ENCODE measurements at regions not wholly inside any gene's neighbourhood (a gene's known extent, or its start where the extent isn't known, plus 50 kb on each side); places are given as distances from the start of the nearest gene placed in this dataset.
"Not testable (repeated sequence)": the region's sequence is repeated elsewhere in the genome, so short reads cannot be mapped to it uniquely, and the experiment has no call there.

DNA sequence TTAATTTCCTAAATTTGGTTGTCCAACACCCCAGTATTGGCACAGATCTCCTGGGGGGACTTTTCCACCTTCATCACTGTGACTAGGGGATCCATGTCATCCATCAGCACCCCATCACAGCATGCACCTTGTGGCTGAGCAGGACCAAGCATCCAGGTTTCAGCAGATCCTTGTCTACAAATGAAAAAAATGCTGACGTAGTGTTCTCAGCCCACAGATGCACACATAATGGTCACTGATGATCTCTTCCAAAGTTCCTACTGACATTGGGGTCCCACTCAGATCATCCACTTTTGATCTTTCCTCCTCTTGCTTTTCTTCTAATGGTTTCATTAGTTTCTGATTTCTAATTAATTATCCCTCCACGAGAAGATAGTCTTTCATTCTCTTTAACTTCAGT, 373.1 kb downstream of the TBX15 start:
- intact Hi-C loops (cut with DNase I), result no loop called here
- DNase-seq, result no peak
- no peak for ATAC-seq (ENCODE audit: poor library complexity)

DNA sequence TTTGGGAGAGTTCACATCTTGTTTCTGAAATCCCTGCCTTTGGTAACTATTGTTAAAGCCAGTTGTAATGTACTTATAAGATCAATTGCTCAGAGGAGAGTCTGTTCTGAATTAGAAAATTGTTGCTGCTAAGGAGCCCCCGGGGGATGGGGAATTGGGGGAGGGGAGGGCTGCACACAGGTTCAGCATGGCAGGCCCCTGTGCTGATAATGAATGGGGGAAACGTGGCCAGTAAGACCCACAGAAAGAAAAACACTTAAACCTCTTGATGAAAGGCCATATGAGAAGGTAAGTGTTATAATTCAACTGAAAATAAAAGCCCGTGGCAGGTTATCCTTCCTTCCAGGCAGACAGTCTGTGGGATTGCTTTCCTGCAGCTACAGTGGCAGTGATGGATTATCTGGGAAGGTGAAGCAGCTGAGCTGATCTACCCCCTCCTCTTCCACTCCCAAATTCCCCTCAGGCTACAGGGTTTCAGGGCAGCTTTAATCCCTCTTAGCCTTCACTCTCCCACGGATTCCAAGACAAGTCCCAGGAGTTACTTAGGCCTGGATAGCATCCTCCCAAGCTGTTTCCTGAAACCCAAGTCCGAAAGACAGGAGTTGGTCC, 398.8 kb downstream of the TBX15 start:
- DNase-seq, result no peak
- no peak for ATAC-seq (ENCODE audit: poor library complexity)
- intact Hi-C loops (cut with DNase I), result no loop called here

DNA sequence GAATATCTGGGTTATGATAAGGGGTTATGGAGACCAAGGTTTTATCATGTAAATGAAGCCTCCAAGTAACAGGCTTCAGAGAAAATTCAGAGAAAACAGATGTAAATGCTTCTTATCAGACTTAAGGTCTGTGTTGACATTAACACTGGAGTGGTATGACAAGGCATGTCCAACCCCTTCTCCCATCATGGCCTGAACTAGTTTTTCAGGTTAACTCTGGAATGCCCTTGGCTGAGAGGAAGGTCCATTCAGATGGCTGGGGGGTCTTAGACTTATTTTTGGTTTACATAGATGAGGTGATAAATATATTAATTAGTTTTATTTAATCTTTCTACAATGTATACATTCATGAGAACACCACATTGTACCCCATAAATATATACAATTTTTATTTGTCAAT, 399.6 kb downstream of the TBX15 start:
- ATAC-seq (ENCODE audit: poor library complexity), result no peak
- no peak for DNase-seq
- intact Hi-C loops (cut with DNase I), result no loop called here

DNA sequence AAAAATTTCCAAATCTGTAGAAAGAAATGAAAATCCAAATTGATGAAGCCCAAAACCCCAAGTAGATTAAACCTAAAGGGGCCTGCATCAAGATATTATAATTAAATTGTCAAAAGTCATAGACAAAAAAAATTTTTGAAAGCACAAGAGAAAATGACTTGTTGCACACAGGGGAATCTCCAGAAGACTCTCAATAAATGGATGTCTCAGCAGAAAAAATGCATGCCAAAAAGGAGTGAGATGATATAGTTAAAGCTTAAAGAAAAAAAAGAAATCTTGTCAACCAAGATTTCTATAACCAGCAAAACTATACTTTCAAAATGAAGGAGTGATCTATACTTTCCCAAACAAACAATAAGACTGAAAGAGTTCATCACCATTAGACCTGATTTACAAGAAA, 393.2 kb upstream of the SPAG17 start:
- ATAC-seq (ENCODE audit: poor library complexity) (no peak), DNase-seq (no peak)
- intact Hi-C loops (cut with DNase I), result no loop called here

DNA sequence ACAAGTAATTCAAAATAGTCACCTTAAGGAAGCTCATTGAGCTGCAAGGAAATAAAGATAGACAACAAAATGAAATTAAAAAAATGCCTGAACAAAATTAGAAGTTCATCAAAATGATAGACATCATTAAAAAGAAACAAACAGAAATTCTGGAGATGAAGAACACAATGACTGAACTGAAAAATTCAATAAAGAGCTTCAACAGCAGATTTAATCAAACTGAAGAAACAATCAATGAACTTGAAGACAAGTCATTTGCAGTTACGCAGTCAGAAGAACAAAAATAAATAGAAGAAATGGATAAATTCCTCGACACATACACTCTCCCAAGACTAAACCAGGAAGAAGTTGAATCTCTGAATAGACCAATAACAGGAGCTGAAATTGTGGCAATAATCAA, 390.0 kb upstream of the SPAG17 start:
- intact Hi-C loops (cut with DNase I), result no loop called here
- DNase-seq (no peak), ATAC-seq (ENCODE audit: poor library complexity) (no peak)

DNA sequence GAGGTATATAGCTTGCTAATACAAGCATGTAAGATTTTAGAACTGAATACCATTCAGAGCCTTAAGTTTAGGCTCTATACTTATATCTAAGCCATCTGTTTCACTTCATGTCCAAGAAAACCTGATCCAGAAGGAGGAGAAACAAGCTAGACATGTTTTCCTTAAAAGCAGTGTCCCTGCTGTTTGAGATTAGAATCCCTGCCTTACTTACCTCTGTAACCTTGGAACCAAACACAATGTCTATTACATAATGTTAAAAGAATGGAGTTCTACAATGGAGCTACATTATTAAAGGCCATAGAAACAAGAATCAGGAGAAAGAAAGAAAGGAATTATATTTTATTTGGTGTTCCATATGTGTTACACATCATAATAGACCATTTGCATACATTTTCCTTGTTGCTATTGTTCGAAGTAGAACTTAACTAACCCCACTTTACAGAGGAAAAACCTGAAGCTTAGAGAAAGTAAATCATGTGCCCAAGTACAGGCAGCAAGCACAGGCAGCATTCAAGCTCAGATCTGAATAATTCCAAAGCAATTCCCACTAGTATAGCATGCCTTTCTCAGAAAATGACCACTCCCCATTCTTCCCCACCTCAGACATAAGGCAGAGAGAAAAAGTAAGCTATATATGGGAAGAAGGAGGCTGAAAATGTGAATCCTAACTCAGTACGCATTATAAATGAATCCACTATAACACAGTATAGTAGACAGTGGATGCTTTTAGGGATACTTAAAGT, 380.1 kb upstream of the SPAG17 start:
- DNase-seq, result no peak
- no peak for ATAC-seq (ENCODE audit: poor library complexity)
- intact Hi-C loops (cut with DNase I), result no loop called here

DNA sequence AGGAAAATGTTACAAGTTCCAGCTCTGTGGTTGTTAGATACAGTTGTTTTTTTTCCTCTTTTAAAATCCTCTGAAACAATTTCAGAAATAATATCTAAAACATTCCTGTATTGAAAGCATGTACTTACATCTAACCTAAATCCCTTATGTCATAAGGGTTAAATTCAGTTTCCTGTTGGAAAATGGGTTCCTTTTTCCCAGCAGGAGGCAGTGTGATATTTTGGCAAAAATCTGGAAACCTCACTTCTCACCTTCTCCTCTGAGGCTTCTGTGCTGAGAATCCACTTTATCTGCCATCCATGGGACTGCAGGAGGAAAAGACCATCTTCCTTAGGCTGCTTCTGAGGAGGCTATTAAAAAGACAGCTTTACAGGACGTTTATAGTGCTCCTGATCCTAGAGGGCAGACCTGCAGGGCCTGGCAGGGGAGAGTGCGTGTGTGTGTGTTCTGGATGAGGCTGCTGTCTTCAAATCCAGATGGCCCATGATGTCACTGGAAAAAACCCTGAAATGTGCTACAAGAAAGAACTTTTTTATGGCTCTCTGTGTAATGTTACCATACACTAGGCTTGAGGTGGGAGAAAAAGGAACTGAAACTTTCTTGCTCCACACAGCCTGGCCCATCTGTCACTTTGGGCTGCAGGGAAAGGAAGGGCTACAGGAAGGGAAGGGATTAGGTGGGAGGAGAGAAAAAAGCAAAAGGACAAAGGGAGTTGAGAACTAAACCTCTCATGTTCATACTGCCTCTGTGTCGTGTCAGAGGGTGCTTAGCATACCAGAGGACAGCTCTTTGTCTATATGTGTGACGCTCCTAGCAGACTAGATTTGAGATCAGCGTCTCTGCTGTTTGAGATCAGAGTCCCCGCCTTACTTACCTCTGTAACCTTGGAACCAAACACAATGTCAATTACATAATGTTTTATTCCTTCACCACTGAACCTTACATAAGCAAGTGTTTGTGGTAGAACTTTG, 379.2 kb upstream of the SPAG17 start:
- intact Hi-C loops (cut with DNase I), result no loop called here
- ATAC-seq (ENCODE audit: poor library complexity) (peak; percentile 56), DNase-seq (no peak)

DNA sequence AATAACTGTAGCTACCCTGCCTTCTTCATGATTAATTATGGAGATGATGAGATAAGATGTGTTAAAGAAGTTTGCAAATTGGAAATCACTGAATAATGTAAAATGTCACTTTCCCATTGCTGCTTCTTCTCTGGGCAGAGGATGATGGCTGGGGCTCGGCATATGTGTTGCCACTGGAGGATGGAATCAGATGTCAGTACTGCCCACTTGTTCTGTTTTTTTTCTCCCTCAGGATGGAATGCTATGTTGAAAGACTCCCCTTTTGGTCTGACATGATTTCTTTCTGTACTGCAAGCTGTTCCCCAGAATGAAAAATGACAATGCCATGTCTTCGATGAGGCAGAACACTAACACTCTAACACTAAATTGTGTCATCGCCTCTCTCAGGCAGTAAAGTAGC, 373.9 kb upstream of the SPAG17 start:
- intact Hi-C loops (cut with DNase I), result no loop called here
- ATAC-seq (ENCODE audit: poor library complexity), result no peak
- no peak for DNase-seq

DNA sequence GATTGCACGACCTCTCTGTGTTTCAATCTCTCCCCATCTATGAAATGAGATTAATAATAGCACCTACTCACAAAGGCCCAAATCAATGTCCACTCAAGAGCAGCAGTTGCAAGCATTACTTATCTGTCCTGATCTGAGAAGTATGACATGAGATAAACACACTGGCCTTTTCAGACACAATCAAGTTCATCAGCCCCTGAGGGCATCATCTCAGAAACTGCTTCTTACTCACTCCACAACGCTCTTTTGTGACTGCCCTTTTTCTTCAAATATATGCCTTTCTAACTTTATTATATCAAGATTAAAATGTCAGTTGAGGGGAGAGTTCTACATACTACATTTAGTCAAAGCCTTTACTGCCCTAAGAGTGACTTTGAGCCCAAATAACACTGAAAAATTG, 371.9 kb upstream of the SPAG17 start:
- ATAC-seq (ENCODE audit: poor library complexity) (no peak), DNase-seq (no peak)
- intact Hi-C loops (cut with DNase I), result no loop called here

DNA sequence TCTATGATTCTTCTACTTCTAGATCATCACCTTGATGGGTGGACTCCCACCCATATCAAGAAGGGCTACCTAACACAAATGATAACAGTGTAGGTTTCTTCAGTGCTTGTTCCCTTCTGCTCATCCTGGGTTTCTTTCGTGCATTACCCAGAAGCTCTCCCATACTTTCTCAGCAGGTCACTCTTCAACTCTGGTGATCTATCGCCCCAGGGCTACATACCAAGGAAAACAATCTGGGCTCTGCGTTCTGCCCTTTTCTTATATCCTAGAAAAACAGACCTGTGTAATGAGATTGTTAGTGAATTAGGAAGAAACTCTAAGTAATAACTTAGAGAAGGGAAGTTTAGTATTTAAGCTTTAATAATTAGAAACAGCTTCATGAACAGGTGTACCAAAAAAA, 370.6 kb upstream of the SPAG17 start:
- intact Hi-C loops (cut with DNase I), result no loop called here
- DNase-seq (no peak), ATAC-seq (ENCODE audit: poor library complexity) (no peak)

DNA sequence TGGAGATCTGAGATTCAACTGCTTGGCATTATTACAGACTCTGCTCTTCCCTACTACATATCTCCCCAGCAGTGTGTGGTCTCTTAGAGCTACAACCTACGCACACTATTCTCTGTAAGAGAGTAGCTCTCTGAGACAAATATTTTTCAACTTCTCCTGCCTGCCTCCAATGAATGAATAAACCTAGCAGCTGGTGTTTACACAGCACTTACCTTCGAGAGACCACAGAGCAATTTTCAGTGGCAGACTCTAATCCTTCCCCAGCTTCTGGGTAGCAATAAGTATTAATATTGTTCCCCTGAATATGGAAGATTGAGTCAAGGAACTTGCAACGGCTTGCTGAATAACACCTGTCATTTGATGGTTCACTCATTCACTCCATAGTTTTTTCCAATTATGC, 350.9 kb upstream of the SPAG17 start:
- ATAC-seq (ENCODE audit: poor library complexity) (no peak), DNase-seq (no peak)
- intact Hi-C loops (cut with DNase I), result no loop called here

DNA sequence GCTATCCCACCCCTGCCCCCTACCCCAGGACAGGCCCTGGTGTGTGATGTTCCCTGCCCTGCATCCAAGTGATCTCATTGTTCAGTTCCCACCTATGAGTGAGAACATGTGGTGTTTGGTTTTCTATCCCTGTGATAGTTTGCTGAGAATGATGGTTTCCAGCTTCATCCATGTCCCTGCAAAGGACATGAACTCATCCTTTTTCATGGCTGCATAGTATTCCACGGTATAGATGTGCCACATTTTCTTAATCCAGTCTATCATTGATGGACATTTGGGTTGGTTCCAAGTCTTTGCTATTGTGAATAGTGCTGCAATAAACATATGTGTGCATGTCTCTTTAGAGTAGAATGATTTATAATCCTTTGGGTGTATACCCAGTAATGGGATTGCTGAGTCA, 326.9 kb upstream of the SPAG17 start:
- ATAC-seq (ENCODE audit: poor library complexity); DNase-seq; intact Hi-C loops (cut with DNase I): not testable (repeated sequence)

DNA sequence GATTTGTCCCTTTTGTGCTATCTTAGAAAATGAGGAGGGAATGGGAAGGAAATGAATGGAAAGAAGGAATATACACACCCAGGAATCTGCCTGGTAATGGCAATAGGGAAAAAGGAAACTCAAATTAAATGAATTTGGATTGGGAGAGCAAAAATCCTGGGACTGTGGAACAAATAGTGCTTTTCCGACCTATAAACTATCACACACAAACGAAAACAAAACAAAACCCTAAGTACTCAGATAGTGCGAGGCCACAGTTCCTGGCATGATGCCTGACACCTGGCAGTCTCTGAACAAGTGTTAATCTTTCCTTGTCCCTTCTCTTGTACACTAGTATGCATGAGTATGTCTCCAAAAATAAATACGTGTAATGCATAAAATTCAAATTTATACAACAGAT, 319.8 kb upstream of the SPAG17 start:
- ATAC-seq (ENCODE audit: poor library complexity) (peak; percentile 92), DNase-seq (peak; percentile 59)

DNA sequence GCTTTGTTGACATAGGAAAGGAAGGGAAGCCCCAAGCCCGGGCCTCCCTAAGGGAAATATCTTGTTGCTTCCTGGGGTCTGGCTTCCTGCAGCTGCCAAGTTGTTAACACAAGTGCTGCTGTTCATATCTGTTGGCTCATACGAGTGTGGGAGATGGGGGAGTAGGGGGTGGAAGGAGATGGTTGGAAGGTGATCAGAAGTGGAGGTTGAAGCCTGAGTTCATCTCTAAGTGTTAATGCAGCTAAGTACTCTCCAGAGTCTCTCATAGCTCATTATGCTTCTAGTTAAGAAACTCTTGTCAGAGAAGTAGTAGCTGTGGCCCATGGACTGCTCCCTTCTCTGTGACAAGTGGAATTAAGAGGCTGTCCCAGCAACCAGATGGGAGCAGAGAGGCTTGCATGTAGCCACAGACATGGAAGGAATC, 319.2 kb upstream of the SPAG17 start:
- peak; percentile 87 for ATAC-seq (ENCODE audit: poor library complexity)
- no peak for DNase-seq
- intact Hi-C loops (cut with DNase I), result no loop called here

More for the DNA sequence above, 319.8 kb upstream of the SPAG17 start:
- intact Hi-C loops (cut with DNase I), result no loop called here

DNA sequence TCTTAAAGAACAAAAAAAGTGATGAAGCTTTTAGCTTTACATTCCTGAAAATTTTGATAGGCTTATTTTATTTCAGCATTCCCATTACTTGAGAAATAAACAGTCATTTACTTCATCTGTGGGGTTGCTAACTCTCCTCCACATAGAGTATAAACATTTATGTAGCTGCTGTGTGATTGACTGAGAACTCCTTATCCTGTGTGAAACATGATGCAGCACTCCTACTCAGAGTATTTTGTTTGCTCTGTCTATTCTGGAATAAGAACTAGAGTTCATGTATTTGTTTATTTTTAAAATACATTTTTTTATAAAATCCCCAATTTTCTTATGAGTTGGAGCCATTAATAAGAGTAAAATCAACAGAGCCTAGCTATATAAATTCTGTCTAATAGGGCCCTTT, 318.7 kb upstream of the SPAG17 start:
- ATAC-seq (ENCODE audit: poor library complexity), result no peak
- DNase-seq, result no peak
- intact Hi-C loops (cut with DNase I), result no loop called here

DNA sequence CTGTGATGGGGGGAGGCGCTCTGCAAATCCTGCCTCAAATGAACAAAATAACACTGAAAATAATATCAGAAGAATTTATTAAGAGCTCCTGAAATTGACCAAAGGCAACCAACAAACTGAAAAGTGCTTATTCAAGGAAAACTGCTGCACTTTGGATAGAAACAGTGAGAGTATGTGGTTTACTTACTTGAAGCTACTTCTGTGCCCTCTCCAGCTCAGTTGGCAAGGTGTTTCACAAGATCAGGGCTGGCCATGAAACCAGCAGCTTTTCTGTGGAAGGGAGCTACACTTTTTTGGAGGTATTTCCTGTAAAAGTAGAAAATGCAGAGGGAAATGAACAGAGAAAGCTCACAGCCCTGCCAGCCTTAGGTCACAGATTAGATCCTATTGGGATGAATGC, 310.0 kb upstream of the SPAG17 start:
- intact Hi-C loops (cut with DNase I), result no loop called here
- DNase-seq (no peak), ATAC-seq (ENCODE audit: poor library complexity) (no peak)

DNA sequence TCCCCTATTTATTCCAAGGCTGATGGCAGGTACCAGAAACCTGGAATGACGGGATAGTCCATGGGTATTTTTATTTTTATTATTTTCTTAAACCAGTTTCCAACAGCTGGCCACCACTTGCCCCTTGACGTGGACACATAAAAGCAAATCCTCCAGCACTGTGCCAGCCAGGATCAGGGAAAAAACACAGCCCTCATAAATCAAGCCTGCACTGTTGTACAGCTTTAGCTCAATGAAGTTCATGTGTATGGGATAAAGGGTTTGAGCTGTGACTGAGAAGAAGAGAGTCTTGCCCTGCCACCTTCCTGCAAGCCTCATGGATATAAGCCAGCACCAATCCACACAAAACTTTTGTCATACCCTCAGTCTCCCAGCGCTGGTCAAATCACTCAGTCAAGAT, 303.8 kb upstream of the SPAG17 start:
- intact Hi-C loops (cut with DNase I), result no loop called here
- DNase-seq, result no peak
- ATAC-seq (ENCODE audit: poor library complexity), result no peak

DNA sequence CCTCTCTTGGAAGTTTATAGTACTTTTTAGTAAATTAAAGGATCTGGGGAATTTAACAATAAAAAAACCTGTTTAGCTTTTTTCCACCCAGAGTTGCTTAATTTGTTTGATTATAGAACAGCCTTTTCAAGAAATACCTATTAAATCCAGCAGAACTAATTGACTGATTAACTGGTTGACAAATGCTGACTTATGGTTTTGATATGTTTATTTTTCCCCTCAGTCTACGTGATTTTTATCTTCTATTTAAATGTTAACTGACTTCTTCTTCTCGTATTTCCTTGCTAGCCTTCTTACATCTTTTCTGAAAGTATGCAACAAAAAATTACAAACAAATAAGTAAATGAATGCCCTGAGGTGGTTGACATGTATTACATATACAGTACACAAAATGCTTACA, 302.9 kb upstream of the SPAG17 start:
- DNase-seq (no peak), ATAC-seq (ENCODE audit: poor library complexity) (no peak)
- intact Hi-C loops (cut with DNase I), result no loop called here

DNA sequence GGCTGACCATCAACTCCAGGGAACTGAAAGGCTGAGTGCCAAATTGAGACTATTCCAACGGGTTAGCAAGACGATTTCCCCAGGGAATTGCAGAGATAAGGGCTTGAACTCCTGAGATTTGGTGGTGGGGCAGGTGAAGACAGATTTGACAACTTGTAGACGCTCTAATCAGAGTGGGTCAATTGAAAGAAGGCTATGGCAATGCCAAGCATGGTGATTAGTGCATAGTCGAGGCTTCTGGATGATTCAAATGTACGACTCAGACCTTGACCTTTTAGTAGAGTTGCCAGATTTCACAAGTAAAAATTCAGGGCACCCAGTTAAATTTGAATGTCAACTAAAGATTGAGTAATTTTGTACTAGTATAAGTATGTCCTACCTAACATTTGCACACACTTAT, 302.1 kb upstream of the SPAG17 start:
- intact Hi-C loops (cut with DNase I), result no loop called here
- no peak for ATAC-seq (ENCODE audit: poor library complexity)

DNA sequence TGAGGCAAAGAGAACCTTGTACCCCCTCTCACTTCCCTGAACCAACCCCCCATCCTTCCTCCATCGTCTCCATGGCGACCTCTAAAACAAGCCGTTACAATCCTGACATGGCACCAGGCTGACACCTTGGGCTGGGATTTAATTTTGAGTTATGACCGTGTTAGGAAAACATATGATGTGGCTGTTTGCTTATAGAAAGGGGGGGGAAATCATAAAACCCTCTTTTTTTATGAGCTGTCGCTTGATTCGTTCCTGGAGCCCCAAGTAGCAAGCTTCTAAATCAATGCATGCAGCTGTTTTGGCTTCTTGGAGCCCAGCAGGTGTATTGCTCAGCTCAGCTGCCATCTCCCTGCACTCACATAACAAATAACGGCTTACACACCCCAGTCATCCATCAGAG, 301.2 kb upstream of the SPAG17 start:
- intact Hi-C loops (cut with DNase I), result no loop called here
- ATAC-seq (ENCODE audit: poor library complexity), result no peak

More for the DNA sequence above, 302.1 kb upstream of the SPAG17 start:
- DNase-seq, result no peak

More for the DNA sequence above, 301.2 kb upstream of the SPAG17 start:
- DNase-seq, result no peak

Measured in Right ventricle myocardium superior (tissue), 1 donor.